ENCODE measurements at regions not wholly inside any gene's neighbourhood (a gene's known extent, or its start where the extent isn't known, plus 50 kb on each side); places are given as distances from the start of the nearest gene placed in this dataset.

DNA sequence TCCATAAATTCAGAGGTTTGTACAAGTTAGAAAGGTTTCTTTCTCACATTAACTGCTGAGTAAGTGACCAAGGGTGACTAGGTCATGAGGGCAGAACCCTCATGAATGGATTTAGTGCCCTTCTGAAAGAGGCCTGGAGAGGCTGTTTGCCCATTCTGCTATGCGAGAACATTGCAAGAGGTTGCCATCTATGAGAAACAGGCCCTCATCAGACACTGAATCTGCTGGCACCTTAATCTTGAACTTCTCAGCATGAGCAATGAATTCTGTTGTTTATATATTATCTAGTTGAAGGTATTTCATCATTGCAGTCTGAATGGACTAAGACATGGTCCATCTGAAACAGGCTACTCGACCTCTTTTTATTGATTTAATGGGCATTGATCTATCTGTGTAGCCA, 96.2 kb upstream of the GPRIN3 start:
- no peak for TF ChIP-seq PAX5 (IDR thresholded peaks at IDR 0.05; ENCODE audit: borderline replicate concordance, low read depth, low read length)
- TF ChIP-seq ZBTB11 (CRISPR knock-in tag; IDR thresholded peaks at IDR 0.05), result no peak
- TF ChIP-seq PML (IDR thresholded peaks at IDR 0.05; ENCODE audit: low read length), result no peak
- no peak for TF ChIP-seq POLR2AphosphoS2 (IDR thresholded peaks at IDR 0.05; ENCODE audit: low read depth, low read length)
- TF ChIP-seq ZBTB40 (IDR thresholded peaks at IDR 0.05; ENCODE audit: borderline replicate concordance), result no peak
- TF ChIP-seq CBX5 (IDR thresholded peaks at IDR 0.05; ENCODE audit: low read depth), result no peak
- TF ChIP-seq GATAD2B (conservative IDR thresholded peaks at IDR 0.05; ENCODE audit: low read depth), result no peak
- TF ChIP-seq, protein P1, sequence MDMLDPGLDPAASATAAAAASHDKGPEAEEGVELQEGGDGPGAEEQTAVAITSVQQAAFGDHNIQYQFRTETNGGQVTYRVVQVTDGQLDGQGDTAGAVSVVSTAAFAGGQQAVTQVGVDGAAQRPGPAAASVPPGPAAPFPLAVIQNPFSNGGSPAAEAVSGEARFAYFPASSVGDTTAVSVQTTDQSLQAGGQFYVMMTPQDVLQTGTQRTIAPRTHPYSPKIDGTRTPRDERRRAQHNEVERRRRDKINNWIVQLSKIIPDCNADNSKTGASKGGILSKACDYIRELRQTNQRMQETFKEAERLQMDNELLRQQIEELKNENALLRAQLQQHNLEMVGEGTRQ (IDR thresholded peaks at IDR 0.05; ENCODE audit: borderline replicate concordance, low read depth, low read length), result no peak
- TF ChIP-seq, protein P2, sequence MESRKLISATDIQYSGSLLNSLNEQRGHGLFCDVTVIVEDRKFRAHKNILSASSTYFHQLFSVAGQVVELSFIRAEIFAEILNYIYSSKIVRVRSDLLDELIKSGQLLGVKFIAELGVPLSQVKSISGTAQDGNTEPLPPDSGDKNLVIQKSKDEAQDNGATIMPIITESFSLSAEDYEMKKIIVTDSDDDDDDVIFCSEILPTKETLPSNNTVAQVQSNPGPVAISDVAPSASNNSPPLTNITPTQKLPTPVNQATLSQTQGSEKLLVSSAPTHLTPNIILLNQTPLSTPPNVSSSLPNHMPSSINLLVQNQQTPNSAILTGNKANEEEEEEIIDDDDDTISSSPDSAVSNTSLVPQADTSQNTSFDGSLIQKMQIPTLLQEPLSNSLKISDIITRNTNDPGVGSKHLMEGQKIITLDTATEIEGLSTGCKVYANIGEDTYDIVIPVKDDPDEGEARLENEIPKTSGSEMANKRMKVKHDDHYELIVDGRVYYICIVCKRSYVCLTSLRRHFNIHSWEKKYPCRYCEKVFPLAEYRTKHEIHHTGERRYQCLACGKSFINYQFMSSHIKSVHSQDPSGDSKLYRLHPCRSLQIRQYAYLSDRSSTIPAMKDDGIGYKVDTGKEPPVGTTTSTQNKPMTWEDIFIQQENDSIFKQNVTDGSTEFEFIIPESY (IDR thresholded peaks at IDR 0.05), result no peak
- TF ChIP-seq RELB (IDR thresholded peaks at IDR 0.05; ENCODE audit: low read depth), result no peak
- no peak for TF ChIP-seq FOXM1 (IDR thresholded peaks at IDR 0.05; ENCODE audit: low read depth, low read length)
- ATAC-seq, result no peak
- WGBS (ENCODE audit: insufficient coverage, insufficient replicate concordance, low lambda C conversion rate, missing lambda C conversion rate), result 18% methylated on average over 2 of the region's 2 CpGs
- Histone ChIP-seq H3K36me3 (ENCODE audit: control insufficient read depth in 2 of 2, insufficient read depth in 2 of 2, low read length in 1 of 2) (no peaks in the 10 kb centered on the region), H3K4me1 (ENCODE audit: control insufficient read depth, insufficient read depth, low read length) (no peaks in the 10 kb centered on the region), H3K9me3 (replicated peaks; ENCODE audit: control insufficient read depth, insufficient read depth, low read length) (no peaks in the 10 kb centered on the region; the same call in 2 of the 3 replicates), H3K9ac (ENCODE audit: control insufficient read depth, insufficient read depth, low read length) (no peak overlapping the region), H3K4me3 (no peak overlapping the region), H3K79me2 (ENCODE audit: control insufficient read depth, insufficient read depth, low read length) (no peaks in the 10 kb centered on the region), H4K20me1 (ENCODE audit: control insufficient read depth, insufficient read depth) (no peaks in the 10 kb centered on the region), H3K4me2 (ENCODE audit: control insufficient read depth, insufficient read depth) (no peak overlapping the region), H3K27ac (ENCODE audit: control insufficient read depth, insufficient read depth) (no peak overlapping the region), H2AFZ (ENCODE audit: control insufficient read depth, low read depth, low read length) (no peak overlapping the region), H3K27me3 (replicated peaks in 1 of 2; ENCODE audit: control insufficient read depth in 2 of 2, insufficient read depth in 2 of 2, low read length in 1 of 2) (peaks cover 0 to 2% of the 10 kb centered on the region in 2 experiments; a peak in 1 of 4 replicates)
- in situ Hi-C loops (cut with MboI) (no loop called here), intact Hi-C loops (cut with micrococcal nuclease; ENCODE audit: unreplicated experiment) (no loop called here)
- BruUV-seq (replicated peaks), result no TSS peak
- POLR2A ChIA-PET, result no interaction called here
- CTCF ChIA-PET, result no interaction called here
- RAD21 ChIA-PET (ENCODE audit: unreplicated experiment), result no interaction called here
- DNase-seq (ENCODE audit: low read depth, low spot score), result no peak
- SMC1A ChIA-PET (ENCODE audit: uncharacterized antibody, unreplicated experiment), result no interaction called here
- FAIRE-seq, result no peak
